Cardiac muscle cell (in vitro differentiated cells and primary cell): ENCODE measurements at regions not wholly inside any gene's neighbourhood (a gene's known extent, or its start where the extent isn't known, plus 50 kb on each side); places are given as distances from the start of the nearest gene placed in this dataset.
"Not testable (repeated sequence)": the region's sequence is repeated elsewhere in the genome, so short reads cannot be mapped to it uniquely, and the experiment has no call there.

Experiments used
- DNase-seq, 2 donors: peaks; one replicate each; pipeline versions ENCODE4 v3.0.0 to v3.0.0-alpha.2; 2010 to 2017; ENCODE audit warnings: low read depth in 1 of 2, low spot score in 1 of 2
- H3K27ac ChIP-seq: fragments of 200-600 bp; sonication (generic); 2 replicates; pipeline ENCODE4 v1.5.1; 2016
- H3K27me3 ChIP-seq: fragments of 200-600 bp; sonication (generic); 2 replicates; pipeline ENCODE4 v1.6.0; 2016; ENCODE audit warnings: control low read depth
- H3K36me3 ChIP-seq: fragments of 200-600 bp; sonication (generic); 2 replicates; pipeline ENCODE4 v1.5.1; 2016; ENCODE audit warnings: control low read depth
- H3K4me1 ChIP-seq: fragments of 200-600 bp; sonication (generic); 2 replicates; pipeline ENCODE4 v1.8.1; 2017; ENCODE audit warnings: low read depth, mild to moderate bottlenecking, mixed run types
- H3K4me3 ChIP-seq: fragments of 200-600 bp; sonication (generic); 2 replicates; pipeline ENCODE4 v1.5.1; 2016; ENCODE audit warnings: mild to moderate bottlenecking
- H3K9me3 ChIP-seq: fragments of 200-600 bp; sonication (generic); 2 replicates; pipeline ENCODE4 v1.5.1; 2017; ENCODE audit warnings: low read depth, mild to moderate bottlenecking, control low read depth
- TF ChIP-seq, protein P1 (sequence below): IDR thresholded peaks from 2 replicates; pipeline ENCODE4 v1.5.1; 2012; ENCODE audit warnings: low read depth, mild to moderate bottlenecking, low read length

DNA sequence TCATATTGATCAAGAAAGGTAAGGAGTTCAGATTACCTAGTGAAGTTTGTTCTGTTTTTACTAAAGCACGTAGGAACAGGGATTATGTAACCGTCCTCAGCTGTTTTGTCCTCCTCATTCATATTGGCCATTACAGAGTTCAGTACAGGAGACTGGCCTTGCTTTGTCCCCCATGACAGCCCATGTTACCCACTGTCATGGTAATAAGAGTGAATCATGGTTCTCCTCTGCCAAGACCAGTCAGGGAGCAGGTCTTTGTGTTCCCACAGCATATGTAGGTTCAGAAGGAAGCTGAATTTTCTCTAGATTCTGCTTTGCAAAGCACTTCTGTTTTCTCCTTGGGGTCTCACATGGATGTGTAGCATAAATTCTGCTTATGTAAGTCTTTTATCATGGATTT is 106.2 kb upstream of the GPR141 start:
- Histone ChIP-seq H3K27me3 (no peaks in the 10 kb centered on the region), H3K4me1 (no peaks in the 10 kb centered on the region), H3K36me3 (no peaks in the 10 kb centered on the region), H3K9me3 (no peaks in the 10 kb centered on the region), H3K4me3 (no peak overlapping the region), H3K27ac (no peak overlapping the region)
- DNase-seq: no peak
- TF ChIP-seq, protein P1, sequence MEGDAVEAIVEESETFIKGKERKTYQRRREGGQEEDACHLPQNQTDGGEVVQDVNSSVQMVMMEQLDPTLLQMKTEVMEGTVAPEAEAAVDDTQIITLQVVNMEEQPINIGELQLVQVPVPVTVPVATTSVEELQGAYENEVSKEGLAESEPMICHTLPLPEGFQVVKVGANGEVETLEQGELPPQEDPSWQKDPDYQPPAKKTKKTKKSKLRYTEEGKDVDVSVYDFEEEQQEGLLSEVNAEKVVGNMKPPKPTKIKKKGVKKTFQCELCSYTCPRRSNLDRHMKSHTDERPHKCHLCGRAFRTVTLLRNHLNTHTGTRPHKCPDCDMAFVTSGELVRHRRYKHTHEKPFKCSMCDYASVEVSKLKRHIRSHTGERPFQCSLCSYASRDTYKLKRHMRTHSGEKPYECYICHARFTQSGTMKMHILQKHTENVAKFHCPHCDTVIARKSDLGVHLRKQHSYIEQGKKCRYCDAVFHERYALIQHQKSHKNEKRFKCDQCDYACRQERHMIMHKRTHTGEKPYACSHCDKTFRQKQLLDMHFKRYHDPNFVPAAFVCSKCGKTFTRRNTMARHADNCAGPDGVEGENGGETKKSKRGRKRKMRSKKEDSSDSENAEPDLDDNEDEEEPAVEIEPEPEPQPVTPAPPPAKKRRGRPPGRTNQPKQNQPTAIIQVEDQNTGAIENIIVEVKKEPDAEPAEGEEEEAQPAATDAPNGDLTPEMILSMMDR: no peak

DNA sequence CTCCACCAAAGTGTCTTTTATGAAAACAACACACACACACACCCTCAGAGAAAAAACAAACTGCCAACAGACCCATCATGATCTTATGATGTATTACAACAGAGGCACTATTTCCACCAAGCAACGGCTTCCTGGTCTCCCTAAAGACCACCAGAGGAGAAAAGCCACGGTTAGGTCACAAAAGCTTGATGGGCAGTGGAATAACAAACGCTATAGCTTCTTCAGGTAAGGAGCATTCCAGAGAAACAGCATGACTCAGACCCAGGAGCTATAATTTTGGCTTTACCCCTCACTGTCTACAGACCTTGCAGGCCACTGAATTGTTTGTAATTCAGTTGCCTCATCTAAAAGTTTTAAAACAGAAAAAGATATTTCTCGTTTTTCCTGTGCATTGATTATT is 105.7 kb upstream of the GPR141 start:
- no peaks in the 10 kb centered on the region for H3K36me3 ChIP-seq
- H3K27ac ChIP-seq: no peak overlapping the region
- H3K4me1 ChIP-seq: no peaks in the 10 kb centered on the region
- DNase-seq: no peak
- no peaks in the 10 kb centered on the region for H3K27me3 ChIP-seq
- H3K9me3 ChIP-seq: no peaks in the 10 kb centered on the region
- H3K4me3 ChIP-seq: no peak overlapping the region
- TF ChIP-seq, protein P1: no peak

DNA sequence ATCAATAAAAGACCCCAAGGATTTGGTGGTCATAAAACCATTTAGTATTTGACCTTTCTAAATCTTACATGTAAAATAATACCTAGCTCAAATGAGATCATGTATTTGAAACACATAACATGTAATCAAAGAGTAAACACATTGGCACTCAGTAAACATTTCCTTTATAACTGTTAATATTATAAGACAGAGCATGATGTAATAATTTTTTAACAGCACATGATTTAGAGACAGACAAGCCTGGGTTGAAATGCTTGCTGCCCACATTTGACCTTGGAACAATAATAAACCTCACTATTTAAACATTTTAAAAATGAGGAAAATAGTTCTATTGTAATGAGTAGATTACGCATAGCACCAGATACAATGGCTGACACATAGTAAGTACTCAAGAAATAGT is 105.2 kb upstream of the GPR141 start:
- DNase-seq: no peak
- Histone ChIP-seq H3K9me3 (no peaks in the 10 kb centered on the region), H3K27me3 (no peaks in the 10 kb centered on the region), H3K4me1 (no peaks in the 10 kb centered on the region), H3K4me3 (no peak overlapping the region), H3K36me3 (no peaks in the 10 kb centered on the region), H3K27ac (no peak overlapping the region)
- TF ChIP-seq, protein P1: no peak

DNA sequence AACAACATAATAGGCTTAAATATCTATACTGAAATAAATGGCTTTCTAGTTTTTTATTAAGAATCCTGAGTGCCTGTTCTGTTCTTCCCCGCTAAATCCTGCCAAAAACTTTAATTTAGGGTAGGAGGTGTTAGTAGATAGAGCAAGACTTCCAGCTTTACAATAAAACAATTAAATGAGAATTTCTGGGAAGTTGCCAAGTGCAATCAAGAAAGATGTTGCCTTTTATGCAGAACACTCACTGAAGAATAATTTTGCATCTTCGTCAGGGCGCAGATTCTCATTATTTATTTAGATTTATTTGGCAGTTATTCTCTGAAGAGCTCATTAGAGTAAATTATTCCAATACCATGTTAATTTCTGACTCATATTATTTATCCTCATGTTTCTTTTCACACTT is 103.2 kb upstream of the GPR141 start:
- Histone ChIP-seq H3K4me3 (no peak overlapping the region), H3K27me3 (no peaks in the 10 kb centered on the region)

DNA sequence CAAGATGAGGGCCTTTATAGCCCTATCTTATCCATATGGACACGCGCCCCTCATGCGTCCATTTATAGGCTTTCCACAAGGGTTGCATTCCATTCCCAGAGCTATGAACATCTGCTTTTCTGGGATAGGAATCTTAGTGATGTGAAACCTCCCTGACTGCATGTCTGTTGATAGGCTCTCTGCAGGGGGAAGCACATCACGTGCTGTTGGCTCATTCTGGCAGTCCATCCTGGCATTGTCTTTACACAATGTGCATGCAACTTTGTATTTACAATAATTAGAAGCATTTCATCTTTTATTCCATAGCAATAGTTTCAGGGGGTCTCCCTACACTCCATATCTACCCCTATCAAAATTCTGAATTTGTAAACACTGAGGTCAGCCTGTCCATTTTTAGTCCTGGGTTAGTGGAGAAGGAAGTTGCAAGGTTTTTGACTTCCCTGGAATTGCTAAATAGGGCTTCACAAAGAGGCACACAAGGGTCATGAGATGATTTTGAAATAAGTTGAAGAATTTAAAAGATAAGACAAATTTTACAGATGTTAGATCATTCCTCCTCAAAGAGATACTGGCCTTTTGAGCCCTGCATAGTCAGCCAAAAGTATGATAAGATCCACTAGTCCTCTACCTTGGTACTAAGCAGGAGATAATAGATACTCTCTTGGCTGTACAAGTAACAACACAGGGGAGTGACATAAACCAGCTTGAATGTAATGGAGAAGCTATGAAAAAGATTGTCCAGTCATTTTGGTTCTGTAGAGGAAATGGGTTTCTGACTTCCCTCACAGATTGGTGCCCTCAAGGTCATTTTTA is 98.7 kb upstream of the GPR141 start:
- not testable (repeated sequence) for H3K36me3 ChIP-seq, H3K9me3 ChIP-seq, H3K27me3 ChIP-seq, H3K4me1 ChIP-seq, H3K27ac ChIP-seq, H3K4me3 ChIP-seq, DNase-seq

More for the DNA sequence above, 103.2 kb upstream of the GPR141 start:
- no peak for DNase-seq
- no peaks in the 10 kb centered on the region for H3K36me3 ChIP-seq
- H3K27ac ChIP-seq: no peak overlapping the region
- no peaks in the 10 kb centered on the region for H3K4me1 ChIP-seq
- H3K9me3 ChIP-seq: no peaks in the 10 kb centered on the region
- TF ChIP-seq, protein P1: no peak

DNA sequence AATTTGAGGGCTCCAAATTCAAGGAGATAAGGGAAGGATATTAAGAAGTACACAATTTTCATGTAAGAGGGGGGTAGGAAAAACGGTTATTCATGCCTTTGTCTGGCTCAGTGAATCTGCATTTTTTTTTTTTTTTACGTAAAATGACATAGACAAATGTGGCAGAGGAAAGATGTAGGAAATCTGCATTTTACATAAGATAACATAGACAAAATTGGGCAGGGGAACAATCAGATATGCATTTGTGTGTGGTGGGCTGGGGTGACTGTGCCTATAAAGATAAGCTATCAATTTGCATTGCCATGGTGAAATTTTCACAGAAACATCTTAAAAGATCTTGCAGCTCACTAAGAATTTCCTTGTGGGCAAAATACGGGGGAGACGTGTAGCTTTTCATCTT is 92.7 kb upstream of the GPR141 start:
- no peak overlapping the region for H3K27ac ChIP-seq
- TF ChIP-seq, protein P1: no peak
- no peaks in the 10 kb centered on the region for H3K4me1 ChIP-seq
- no peaks in the 10 kb centered on the region for H3K9me3 ChIP-seq
- H3K4me3 ChIP-seq: no peak overlapping the region
- no peaks in the 10 kb centered on the region for H3K27me3 ChIP-seq
- H3K36me3 ChIP-seq: no peaks in the 10 kb centered on the region
- DNase-seq: no peak
